GM21619 (cell line): ENCODE measurements at regions not wholly inside any gene's neighbourhood (a gene's known extent, or its start where the extent isn't known, plus 50 kb on each side); places are given as distances from the start of the nearest gene placed in this dataset.

Experiments used
- ATAC-seq: cut with Tn5 transposase; IDR thresholded peaks from one replicate; pipeline ENCODE4 v1.9.1; 2021; ENCODE audit not compliant: unreplicated experiment

DNA sequence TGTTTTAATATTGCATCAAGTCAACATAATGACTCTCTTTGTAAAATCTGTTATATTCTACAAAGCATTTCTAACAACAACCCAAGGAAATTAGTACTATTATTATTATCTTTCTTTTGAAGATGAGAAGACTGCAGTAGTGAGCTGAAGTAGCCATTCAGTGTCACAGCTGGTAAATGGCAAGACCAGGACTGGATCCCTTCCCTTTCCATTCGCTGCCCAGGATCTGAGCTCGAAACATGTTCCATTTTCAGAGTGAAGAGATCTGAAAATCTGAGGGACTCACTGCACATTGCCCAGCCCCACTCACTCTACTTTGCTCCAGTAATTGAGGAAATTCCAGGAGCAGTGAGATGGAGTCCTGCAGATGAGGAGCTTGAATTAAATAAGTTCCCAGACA is 240.0 kb upstream of the BLID start:
- ATAC-seq, result no peak

GRCh38 chr11:122354025-122354697 is 238.1 kb upstream of the BLID start:
- no peak for ATAC-seq

- no peak for ATAC-seq
Observed at GRCh38 chr11:122353561-122353960, 237.5 kb upstream of the BLID start.

GRCh38 chr11:122348659-122349409 is 232.8 kb upstream of the BLID start:
- no peak for ATAC-seq

DNA sequence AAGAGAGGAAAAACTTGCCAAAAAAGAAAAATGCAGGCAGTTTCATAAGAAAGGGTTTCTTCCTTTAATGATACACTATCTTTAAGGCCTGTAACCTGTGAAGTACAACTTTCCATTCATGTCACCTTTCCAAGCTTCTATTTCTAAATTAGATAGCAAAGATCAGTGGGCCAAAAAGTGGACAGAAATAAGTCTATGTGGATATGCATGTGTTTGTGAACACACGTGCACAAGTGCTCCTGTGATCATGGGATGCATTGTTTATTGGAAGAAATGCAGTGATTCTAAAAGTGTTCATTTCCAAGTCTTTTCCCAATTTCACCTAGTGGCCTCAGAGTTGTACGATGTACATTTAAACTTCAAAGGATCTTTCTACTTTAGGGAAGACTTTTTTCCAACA is 230.0 kb upstream of the BLID start:
- no peak for ATAC-seq

- no peak for ATAC-seq
Observed at GRCh38 chr11:122345586-122345985, 229.6 kb upstream of the BLID start.

GRCh38 chr11:122344215-122344614 is 228.2 kb upstream of the BLID start:
- no peak for ATAC-seq

DNA sequence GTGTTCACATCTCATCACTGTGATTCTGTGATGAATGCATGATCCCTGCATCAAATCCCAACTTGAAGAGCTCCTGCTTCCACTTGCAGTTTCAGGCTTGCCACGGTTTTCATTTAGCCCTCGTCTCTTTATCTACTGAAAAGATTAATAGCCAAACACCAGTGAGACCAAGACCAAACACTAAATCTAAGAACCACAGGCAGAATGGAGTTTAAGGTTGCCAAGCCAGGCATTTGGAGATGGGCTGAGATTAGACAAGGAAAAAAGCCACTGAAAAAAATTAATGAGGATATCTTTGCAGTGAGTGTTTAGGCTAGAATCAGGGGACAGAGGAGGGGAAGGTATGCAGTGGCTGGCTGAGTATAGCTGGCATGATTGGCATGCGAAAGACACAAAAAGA is 227.2 kb upstream of the BLID start:
- no peak for ATAC-seq

DNA sequence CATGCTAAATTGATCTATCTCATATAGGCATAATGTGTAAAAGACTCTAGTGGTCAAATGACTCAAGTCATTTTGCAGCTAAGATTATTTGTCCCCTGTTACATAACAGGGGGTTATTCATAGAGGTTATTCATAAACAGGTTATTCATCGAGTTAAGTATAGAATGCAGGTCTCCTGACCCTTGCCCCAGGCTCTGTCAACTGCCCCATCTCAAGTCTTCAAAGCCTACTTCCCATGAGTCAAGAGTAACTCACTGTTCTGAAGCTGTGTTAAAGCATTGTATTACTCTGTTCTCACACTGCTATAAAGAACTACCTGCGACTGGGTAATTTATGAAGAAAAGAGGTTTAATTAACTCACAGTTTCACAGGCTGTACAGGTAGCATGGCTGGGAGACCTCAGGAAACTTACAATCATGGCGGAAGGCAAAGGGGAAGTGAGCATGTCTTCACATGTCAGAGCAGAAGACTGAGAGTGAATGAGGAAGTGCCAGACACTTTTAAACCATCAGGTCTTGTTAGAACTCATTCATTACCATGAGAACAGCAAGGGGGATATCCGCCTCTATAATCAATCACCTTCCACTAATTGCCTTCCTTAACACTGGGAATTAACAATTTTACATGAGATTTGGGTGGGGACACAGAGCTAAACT is 226.2 kb upstream of the BLID start:
- no peak for ATAC-seq

DNA sequence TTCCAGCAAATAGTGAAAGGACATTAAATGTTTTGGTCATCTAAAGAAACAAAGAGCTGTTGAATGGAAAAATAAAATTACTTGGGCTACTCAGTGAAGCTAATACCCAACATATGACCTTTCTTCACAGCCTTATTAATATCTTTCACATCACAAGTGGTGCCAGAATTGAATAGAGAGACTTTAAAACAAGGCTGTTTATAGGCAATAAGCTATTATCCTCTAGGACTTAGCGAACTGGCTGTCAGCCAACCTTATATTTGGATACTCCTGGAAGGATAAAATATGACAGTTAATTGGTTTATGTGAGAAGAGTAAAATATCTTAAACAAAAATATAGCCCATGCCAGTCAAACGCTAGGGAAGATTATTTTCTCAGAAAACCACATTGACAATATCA is 225.5 kb upstream of the BLID start:
- ATAC-seq, result no peak

DNA sequence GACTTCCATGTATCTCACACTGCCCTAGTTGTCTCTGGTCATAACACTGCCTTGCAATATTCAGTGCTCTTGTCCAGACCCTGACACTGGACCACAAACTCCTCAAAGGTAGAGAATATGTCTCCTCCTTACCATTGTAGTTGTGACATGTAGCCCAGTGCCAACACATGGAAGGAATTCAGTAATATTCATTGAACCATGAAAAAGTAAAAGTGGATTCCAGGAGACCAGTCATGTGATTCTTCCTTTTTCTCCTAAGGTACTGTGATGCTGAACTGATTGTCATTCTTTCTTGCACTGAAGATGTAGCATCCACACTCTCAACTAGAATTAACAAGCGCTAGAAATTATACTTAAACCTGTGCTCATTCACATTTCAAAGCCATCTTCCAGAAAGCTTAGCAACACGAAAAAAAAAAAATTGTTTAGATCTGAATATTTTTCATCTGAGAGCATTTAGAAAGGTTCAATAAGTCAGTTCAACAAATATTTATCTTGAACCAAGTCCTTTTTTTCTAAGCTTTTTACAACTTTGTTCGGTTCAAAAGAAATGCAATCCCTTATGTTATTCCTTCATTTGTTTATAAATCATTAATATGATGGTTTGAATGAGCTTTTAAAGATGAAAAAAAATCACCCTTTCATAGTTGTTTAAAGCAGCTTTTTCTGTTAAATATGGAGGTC is 224.7 kb upstream of the BLID start:
- ATAC-seq, result no peak

DNA sequence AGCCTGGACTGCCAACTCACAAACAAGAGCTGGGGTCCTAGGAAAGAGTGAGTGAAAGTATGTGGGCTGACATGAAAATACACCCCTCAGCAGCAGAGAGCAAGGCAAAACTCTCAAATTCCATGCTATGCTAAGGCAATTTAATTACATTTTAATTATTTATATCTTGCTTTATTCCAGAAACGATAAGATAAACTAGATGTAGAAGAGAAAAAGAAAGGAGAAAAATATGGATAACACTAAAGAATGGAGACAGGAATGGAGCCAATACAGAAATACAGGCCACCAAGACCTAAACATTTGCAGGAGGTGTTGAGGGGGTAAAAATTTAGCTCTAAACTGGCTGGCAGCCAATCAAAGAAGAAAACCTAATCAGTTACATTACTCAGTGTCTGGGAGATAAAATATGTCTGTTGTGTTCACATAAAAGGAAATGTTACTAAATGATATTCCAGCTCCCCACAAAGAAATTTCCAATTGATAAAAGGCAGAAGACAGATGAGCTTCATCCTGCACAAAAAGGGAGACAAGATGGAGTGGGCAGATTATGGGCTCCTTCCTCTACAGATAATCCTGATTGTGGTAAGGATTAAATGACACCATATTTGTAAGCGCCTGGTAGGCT is 223.5 kb upstream of the BLID start:
- no peak for ATAC-seq

DNA sequence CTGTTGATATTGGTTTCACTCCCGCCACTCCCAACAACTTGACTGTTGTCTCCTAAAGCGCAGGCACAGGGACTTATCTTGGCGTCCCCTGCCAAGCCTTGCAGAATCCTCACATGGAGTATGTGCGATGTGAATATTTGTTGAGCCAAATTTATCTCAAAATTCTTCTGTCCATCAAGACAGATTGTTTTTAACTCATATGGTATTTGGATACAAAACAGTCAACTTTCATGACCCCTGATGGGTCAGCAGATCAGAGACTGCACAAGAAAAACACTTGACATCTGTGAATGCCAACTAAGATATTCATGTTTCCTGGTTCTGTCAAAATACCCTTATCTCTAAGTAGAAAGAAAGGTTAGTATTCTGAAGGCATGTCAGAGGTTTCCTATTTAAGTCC is 221.7 kb upstream of the BLID start:
- no peak for ATAC-seq

GRCh38 chr11:122337241-122337640 is 221.2 kb upstream of the BLID start:
- ATAC-seq, result no peak

GRCh38 chr11:122336706-122337105 is 220.7 kb upstream of the BLID start:
- no peak for ATAC-seq

- no peak for ATAC-seq
Observed at GRCh38 chr11:122334546-122335339, 218.7 kb upstream of the BLID start.

DNA sequence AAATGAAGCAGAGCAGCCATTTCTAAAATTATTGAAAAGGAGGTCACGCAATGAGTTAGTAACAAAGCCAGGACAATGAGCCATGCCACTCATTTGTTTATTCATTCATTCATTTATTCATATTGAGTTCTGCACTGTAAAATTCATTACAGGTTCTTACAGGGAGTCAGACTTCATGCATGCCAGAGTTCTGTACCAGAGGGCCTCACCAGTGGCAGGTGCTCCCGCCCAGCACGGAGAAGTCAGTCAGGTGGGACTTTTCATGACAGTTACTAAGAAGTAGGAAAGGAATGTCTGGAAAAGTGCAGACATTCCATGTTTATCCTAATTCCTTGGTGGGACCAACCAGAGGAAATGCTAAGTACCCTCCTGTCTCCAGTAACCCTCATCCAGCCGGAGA is 217.5 kb upstream of the BLID start:
- no peak for ATAC-seq

GRCh38 chr11:122331079-122331478 is 215.1 kb upstream of the BLID start:
- ATAC-seq, result no peak

DNA sequence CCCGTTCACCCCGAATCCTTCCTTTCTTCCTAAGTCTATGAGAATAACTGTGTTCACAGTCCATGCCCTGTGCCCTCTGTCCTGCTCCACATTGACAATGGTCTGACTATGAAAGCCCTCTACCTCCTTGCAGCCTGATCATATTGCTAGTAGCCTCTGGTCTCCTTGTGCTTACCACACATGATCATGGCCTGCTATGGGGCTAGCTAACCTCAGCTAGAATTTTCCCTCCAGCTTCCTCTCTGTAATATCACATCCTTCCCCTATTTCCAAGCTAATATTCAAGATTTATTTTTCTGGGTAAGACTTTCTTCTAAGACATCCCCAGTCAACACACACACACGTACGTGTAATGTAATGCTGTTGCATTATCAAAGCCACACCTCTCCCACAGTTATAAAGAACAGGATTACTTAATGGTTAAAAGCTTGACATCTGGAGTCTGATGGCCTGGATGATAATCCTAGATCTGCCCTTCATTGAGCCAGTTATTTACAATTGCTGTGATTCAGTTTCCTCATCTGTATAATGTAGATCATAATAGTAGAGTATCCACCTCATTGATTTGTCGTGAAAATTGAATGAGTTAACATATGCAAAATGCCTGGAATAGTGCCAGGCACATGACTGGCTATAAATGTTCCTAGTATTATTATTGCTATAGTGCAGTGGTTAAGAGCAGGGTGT is 214.4 kb upstream of the BLID start:
- no peak for ATAC-seq

GRCh38 chr11:122327528-122327927 is 211.5 kb upstream of the BLID start:
- ATAC-seq, result no peak
